ENCODE measurements at regions not wholly inside any gene's neighbourhood (a gene's known extent, or its start where the extent isn't known, plus 50 kb on each side); places are given as distances from the start of the nearest gene placed in this dataset.

DNA sequence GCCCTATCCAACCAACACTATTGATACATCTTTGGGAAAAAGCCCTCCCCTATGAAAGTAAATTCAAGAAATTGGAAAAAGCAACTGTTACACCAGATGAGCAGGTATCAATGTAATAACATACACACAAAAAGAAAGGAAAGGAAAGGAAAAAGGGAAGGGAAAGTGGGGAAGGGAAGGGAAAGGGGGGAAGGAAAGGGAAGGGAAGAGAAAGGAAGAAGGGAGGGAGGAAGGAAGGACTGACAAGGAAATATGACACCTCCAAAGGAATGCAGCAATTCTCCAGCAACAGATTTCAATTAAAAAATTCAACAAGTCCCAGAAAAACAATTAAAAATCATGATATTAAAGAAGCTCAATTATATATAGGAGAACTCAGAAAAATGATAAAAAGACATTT lies 176.9 kb upstream of the OPRM1 start:
- Mint-ChIP-seq H3K36me3 (ENCODE audit: low read depth) (no peaks in the 10 kb centered on the region), H3K27me3 (ENCODE audit: low read depth) (peaks cover 7% of the 10 kb centered on the region), H3K27ac (no peak overlapping the region), H3K4me1 (ENCODE audit: low read depth) (no peaks in the 10 kb centered on the region), H3K9me3 (peaks cover 3% of the 10 kb centered on the region), H3K4me3 (no peak overlapping the region)
- no peak for DNase-seq
- intact Hi-C loops (cut with micrococcal nuclease): no loop called here
- CTCF ChIA-PET: interaction anchor here (0.6 to 0.9 kb wide), 2 partner anchors 33 to 86 kb away, joined by 3 read pairs; no protein-coding TSS in a partner anchor

GRCh38 chr6:153858529-153858928 lies 180.5 kb upstream of the OPRM1 start:
- Mint-ChIP-seq H3K9me3 (peaks cover 3% of the 10 kb centered on the region), H3K27ac (no peak overlapping the region), H3K27me3 (ENCODE audit: low read depth) (peaks cover 7% of the 10 kb centered on the region), H3K36me3 (ENCODE audit: low read depth) (no peaks in the 10 kb centered on the region), H3K4me1 (ENCODE audit: low read depth) (no peaks in the 10 kb centered on the region), H3K4me3 (no peak overlapping the region)
- no peak for DNase-seq
- CTCF ChIA-PET: no interaction called here
- intact Hi-C loops (cut with micrococcal nuclease): no loop called here

DNA sequence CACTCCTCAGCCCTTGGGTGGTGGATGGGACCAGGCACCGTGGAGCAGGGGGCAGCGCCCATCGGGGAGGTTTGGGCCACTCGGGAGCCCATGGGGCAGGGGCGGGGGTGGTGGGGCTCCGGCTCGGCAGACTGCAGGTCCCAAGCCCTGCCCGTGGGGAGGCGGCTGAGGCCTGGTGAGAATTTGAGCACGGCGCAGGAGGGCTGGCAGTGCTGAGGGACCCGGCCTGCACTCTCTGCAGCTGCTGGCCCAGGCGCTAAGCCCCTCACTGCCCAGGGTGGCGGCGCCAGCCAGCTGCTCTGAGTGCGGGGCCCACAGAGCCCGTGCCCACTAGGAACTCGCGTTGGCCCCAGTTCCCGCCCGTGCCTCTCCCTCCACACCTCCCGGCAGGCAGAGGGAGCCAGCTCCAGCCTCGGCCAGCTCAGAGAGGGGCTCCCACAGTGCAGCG lies 182.1 kb upstream of the OPRM1 start:
- Mint-ChIP-seq H3K36me3 (ENCODE audit: low read depth) (no peaks in the 10 kb centered on the region), H3K27me3 (ENCODE audit: low read depth) (peaks cover 5% of the 10 kb centered on the region), H3K4me1 (ENCODE audit: low read depth) (no peaks in the 10 kb centered on the region), H3K9me3 (peaks cover 2% of the 10 kb centered on the region), H3K4me3 (no peak overlapping the region), H3K27ac (no peak overlapping the region)
- CTCF ChIA-PET: interaction anchor here (0.6 kb wide), 1 partner anchor 16 kb away, joined by 5 read pairs; no protein-coding TSS in a partner anchor
- DNase-seq: no peak
- intact Hi-C loops (cut with micrococcal nuclease): no loop called here

GRCh38 chr6:153852481-153852880 lies 186.6 kb upstream of the OPRM1 start:
- no peaks in the 10 kb centered on the region for H3K4me1 Mint-ChIP-seq (ENCODE audit: low read depth)
- H3K27ac Mint-ChIP-seq: no peak overlapping the region
- H3K9me3 Mint-ChIP-seq: no peaks in the 10 kb centered on the region
- H3K36me3 Mint-ChIP-seq (ENCODE audit: low read depth): no peaks in the 10 kb centered on the region
- no peak for DNase-seq
- H3K4me3 Mint-ChIP-seq: no peak overlapping the region
- intact Hi-C loops (cut with micrococcal nuclease): no loop called here
- CTCF ChIA-PET: no interaction called here
- no peaks in the 10 kb centered on the region for H3K27me3 Mint-ChIP-seq (ENCODE audit: low read depth)

DNA sequence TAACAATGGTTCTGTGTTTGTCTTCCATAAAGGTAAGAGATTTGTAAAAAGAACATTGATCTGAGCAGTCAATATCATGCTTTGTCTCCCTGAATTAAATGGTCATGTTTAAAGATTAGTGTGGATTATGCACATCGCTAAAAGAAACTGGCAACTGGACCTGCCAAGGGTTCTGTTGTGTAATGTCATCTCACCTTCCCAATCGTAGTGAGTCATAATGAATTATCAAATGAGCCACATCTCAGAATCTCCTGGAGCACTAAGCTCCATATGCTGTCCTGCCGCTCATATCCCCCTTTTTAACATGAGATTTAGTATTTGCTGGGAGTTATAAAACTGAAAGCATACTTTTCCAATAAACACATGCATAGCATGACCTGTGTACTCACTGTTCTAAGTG lies 187.0 kb upstream of the OPRM1 start:
- Mint-ChIP-seq H3K27me3 (ENCODE audit: low read depth) (no peaks in the 10 kb centered on the region), H3K27ac (no peak overlapping the region), H3K4me1 (ENCODE audit: low read depth) (no peaks in the 10 kb centered on the region), H3K4me3 (no peak overlapping the region), H3K9me3 (no peaks in the 10 kb centered on the region), H3K36me3 (ENCODE audit: low read depth) (no peaks in the 10 kb centered on the region)
- CTCF ChIA-PET: no interaction called here
- intact Hi-C loops (cut with micrococcal nuclease): no loop called here
- DNase-seq: no peak

- no peaks in the 10 kb centered on the region for H3K27me3 Mint-ChIP-seq (ENCODE audit: low read depth)
- CTCF ChIA-PET: no interaction called here
- H3K27ac Mint-ChIP-seq: no peak overlapping the region
- DNase-seq: no peak
- H3K9me3 Mint-ChIP-seq: no peaks in the 10 kb centered on the region
- no peaks in the 10 kb centered on the region for H3K4me1 Mint-ChIP-seq (ENCODE audit: low read depth)
- intact Hi-C loops (cut with micrococcal nuclease): no loop called here
- H3K36me3 Mint-ChIP-seq (ENCODE audit: low read depth): no peaks in the 10 kb centered on the region
- H3K4me3 Mint-ChIP-seq: no peak overlapping the region
Observed at GRCh38 chr6:153849072-153849779, 189.8 kb upstream of the OPRM1 start.

- intact Hi-C loops (cut with micrococcal nuclease): no loop called here
- Mint-ChIP-seq H3K4me3 (no peak overlapping the region), H3K27ac (no peak overlapping the region), H3K36me3 (ENCODE audit: low read depth) (no peaks in the 10 kb centered on the region), H3K9me3 (no peaks in the 10 kb centered on the region), H3K4me1 (ENCODE audit: low read depth) (no peaks in the 10 kb centered on the region), H3K27me3 (ENCODE audit: low read depth) (no peaks in the 10 kb centered on the region)
- CTCF ChIA-PET: no interaction called here
- DNase-seq: no peak
Observed at GRCh38 chr6:153843420-153843819, 195.6 kb upstream of the OPRM1 start.

GRCh38 chr6:153842491-153842890 lies 196.5 kb upstream of the OPRM1 start:
- H3K4me1 Mint-ChIP-seq (ENCODE audit: low read depth): no peaks in the 10 kb centered on the region
- CTCF ChIA-PET: no interaction called here
- intact Hi-C loops (cut with micrococcal nuclease): no loop called here
- no peaks in the 10 kb centered on the region for H3K9me3 Mint-ChIP-seq
- H3K36me3 Mint-ChIP-seq (ENCODE audit: low read depth): no peaks in the 10 kb centered on the region
- no peak overlapping the region for H3K27ac Mint-ChIP-seq
- H3K4me3 Mint-ChIP-seq: no peak overlapping the region
- H3K27me3 Mint-ChIP-seq (ENCODE audit: low read depth): no peaks in the 10 kb centered on the region
- no peak for DNase-seq

- Mint-ChIP-seq H3K4me3 (no peak overlapping the region), H3K4me1 (ENCODE audit: low read depth) (no peaks in the 10 kb centered on the region), H3K27ac (no peak overlapping the region), H3K36me3 (ENCODE audit: low read depth) (no peaks in the 10 kb centered on the region), H3K9me3 (no peaks in the 10 kb centered on the region), H3K27me3 (ENCODE audit: low read depth) (no peaks in the 10 kb centered on the region)
- intact Hi-C loops (cut with micrococcal nuclease): no loop called here
- CTCF ChIA-PET: no interaction called here
- DNase-seq: no peak
Observed at GRCh38 chr6:153840039-153840850, 198.8 kb upstream of the OPRM1 start.

DNA sequence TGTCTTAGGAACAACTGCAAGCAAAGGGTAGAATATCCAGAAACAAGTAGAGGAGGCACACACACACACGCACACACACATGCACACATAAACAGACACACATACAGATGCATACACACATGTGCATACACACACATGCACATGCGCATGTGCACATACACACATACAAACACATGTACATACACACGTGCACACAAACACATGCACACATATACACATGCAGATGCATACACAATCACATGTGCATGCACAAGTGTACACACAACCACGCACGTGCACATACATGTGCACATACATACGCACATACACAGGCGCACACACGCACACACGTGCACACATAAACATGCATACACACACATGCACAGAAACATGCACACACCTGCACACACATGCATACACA lies 206.5 kb upstream of the OPRM1 start:
- CTCF ChIA-PET: no interaction called here
- H3K9me3 Mint-ChIP-seq: no peaks in the 10 kb centered on the region
- H3K36me3 Mint-ChIP-seq (ENCODE audit: low read depth): no peaks in the 10 kb centered on the region
- H3K27ac Mint-ChIP-seq: no peak overlapping the region
- intact Hi-C loops (cut with micrococcal nuclease): no loop called here
- DNase-seq: no peak
- no peaks in the 10 kb centered on the region for H3K27me3 Mint-ChIP-seq (ENCODE audit: low read depth)
- H3K4me1 Mint-ChIP-seq (ENCODE audit: low read depth): no peaks in the 10 kb centered on the region
- no peak overlapping the region for H3K4me3 Mint-ChIP-seq

GRCh38 chr6:153831350-153832078 lies 207.5 kb upstream of the OPRM1 start:
- H3K27me3 Mint-ChIP-seq (ENCODE audit: low read depth): no peaks in the 10 kb centered on the region
- CTCF ChIA-PET: no interaction called here
- no peaks in the 10 kb centered on the region for H3K9me3 Mint-ChIP-seq
- DNase-seq: no peak
- H3K4me3 Mint-ChIP-seq: no peak overlapping the region
- no peaks in the 10 kb centered on the region for H3K36me3 Mint-ChIP-seq (ENCODE audit: low read depth)
- no peak overlapping the region for H3K27ac Mint-ChIP-seq
- no peaks in the 10 kb centered on the region for H3K4me1 Mint-ChIP-seq (ENCODE audit: low read depth)
- intact Hi-C loops (cut with micrococcal nuclease): no loop called here

GRCh38 chr6:153817173-153817572 lies 221.9 kb upstream of the OPRM1 start:
- Mint-ChIP-seq H3K4me1 (ENCODE audit: low read depth) (no peaks in the 10 kb centered on the region), H3K27ac (no peak overlapping the region), H3K4me3 (no peak overlapping the region), H3K27me3 (ENCODE audit: low read depth) (no peaks in the 10 kb centered on the region), H3K9me3 (peaks cover 11% of the 10 kb centered on the region), H3K36me3 (ENCODE audit: low read depth) (no peaks in the 10 kb centered on the region)
- intact Hi-C loops (cut with micrococcal nuclease): no loop called here
- CTCF ChIA-PET: no interaction called here
- no peak for DNase-seq

All from activated naive CD4-positive, alpha-beta T cell treated with anti-CD3 and anti-CD28 coated beads for 36 hours (primary cell).